ENCODE measurements at regions not wholly inside any gene's neighbourhood (a gene's known extent, or its start where the extent isn't known, plus 50 kb on each side); places are given as distances from the start of the nearest gene placed in this dataset.

DNA sequence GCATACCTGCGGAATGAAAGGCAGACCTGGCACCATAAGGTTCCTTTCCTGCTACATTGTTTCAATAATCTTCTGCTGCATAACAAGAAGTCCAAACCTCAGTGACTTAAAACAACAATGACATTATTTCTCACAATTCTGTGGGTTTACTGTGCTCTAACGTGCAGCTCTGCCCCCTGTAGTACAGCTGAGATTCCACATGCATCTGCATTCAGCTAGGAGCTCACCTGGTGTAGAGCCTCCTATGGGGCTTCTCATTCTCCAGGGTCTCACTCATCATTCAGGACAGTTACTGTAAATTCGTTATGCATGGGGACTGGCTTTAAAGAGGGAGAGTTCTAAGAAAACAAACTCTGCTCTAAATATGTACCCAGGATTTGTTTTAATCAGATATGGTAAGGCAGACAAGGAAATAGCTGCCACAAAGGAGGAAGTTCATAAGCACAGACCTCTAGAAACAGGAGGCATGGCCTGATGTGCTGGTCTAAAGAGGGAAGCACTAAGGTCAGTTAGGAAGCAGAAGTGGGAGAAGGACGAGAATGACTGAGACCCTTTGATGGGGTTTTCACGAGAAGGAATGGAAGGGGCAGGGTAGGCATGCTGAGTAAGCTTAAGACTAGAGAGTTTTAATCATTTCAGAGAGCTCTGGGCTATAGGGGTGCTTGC, 347.0 kb downstream of the NEK10 start:
- no peaks in the 10 kb centered on the region for H3K4me1 ChIP-seq
- no peaks in the 10 kb centered on the region for H3K27me3 ChIP-seq
- no peak overlapping the region for H3K27ac ChIP-seq (replicated peaks in 1 of 4)
- intact Hi-C loops (cut with DNase I), result no loop called here
- TF ChIP-seq EP300 (IDR thresholded peaks at IDR 0.05) (no peak), POLR2AphosphoS5 (IDR thresholded peaks at IDR 0.05) (no peak), POLR2A (IDR thresholded peaks at IDR 0.05; ENCODE audit: low read depth) (no peak)
- TF ChIP-seq, protein P1, sequence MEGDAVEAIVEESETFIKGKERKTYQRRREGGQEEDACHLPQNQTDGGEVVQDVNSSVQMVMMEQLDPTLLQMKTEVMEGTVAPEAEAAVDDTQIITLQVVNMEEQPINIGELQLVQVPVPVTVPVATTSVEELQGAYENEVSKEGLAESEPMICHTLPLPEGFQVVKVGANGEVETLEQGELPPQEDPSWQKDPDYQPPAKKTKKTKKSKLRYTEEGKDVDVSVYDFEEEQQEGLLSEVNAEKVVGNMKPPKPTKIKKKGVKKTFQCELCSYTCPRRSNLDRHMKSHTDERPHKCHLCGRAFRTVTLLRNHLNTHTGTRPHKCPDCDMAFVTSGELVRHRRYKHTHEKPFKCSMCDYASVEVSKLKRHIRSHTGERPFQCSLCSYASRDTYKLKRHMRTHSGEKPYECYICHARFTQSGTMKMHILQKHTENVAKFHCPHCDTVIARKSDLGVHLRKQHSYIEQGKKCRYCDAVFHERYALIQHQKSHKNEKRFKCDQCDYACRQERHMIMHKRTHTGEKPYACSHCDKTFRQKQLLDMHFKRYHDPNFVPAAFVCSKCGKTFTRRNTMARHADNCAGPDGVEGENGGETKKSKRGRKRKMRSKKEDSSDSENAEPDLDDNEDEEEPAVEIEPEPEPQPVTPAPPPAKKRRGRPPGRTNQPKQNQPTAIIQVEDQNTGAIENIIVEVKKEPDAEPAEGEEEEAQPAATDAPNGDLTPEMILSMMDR (IDR thresholded peaks at IDR 0.05), result no peak
- WGBS, result 74% methylated on average over 5 of the region's 5 CpGs
- H3K9me3 ChIP-seq, result no peaks in the 10 kb centered on the region
- no peak for DNase-seq (ENCODE audit: extremely low spot score)
- no peaks in the 10 kb centered on the region for H3K36me3 ChIP-seq
- H3K4me3 ChIP-seq, result no peak overlapping the region

DNA sequence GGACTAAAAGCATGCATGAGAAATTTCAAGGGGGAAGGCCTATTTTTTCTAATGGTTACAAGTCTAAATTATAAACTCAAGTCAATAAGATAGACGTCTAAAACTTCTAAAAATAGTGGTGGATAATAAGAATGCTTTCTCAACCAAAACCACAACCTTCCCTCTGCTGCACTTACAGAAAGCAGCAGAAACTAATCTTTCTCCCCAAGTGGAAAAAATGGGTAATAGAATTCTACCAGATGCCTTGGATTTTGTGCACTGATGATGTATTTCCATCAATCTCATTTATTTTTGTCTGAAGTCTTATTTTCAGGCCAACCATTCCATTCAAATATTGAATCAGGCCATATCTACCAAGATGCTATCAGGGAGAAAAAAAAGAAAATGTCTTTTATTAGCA, 344.7 kb downstream of the NEK10 start:
- Histone ChIP-seq H3K4me3 (no peak overlapping the region), H3K27ac (replicated peaks in 1 of 4) (no peak overlapping the region), H3K36me3 (no peaks in the 10 kb centered on the region), H3K4me1 (no peaks in the 10 kb centered on the region), H3K27me3 (no peaks in the 10 kb centered on the region), H3K9me3 (no peaks in the 10 kb centered on the region)
- intact Hi-C loops (cut with DNase I), result no loop called here
- no peak for DNase-seq (ENCODE audit: extremely low spot score)
- TF ChIP-seq, protein P1 (IDR thresholded peaks at IDR 0.05), result no peak
- no peak for TF ChIP-seq EP300 (IDR thresholded peaks at IDR 0.05)
- TF ChIP-seq POLR2A (IDR thresholded peaks at IDR 0.05; ENCODE audit: low read depth), result no peak
- TF ChIP-seq POLR2AphosphoS5 (IDR thresholded peaks at IDR 0.05), result no peak
- 20% methylated on average over 1 of the region's 1 CpG for WGBS

DNA sequence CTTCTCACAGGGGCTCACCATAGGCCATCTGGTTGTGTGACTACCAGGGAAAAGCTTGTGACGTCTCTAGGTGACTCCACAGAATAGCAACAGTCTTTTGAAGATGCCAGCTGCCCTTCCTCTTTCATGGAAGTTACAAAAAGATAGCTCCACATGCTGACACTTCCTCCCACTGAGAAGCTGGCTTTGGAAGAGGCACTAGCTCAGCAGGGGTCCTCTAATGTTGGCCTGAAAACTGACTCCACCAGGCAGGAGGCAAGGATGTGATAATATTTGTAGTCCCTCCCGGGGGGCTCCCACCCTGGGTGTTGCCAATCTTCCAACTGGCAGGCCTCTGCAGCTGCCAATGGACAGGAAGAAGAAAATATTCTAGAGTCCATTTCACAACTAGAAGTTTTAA, 343.5 kb downstream of the NEK10 start:
- no peaks in the 10 kb centered on the region for H3K9me3 ChIP-seq
- no peaks in the 10 kb centered on the region for H3K27me3 ChIP-seq
- no peaks in the 10 kb centered on the region for H3K4me1 ChIP-seq
- DNase-seq (ENCODE audit: extremely low spot score), result no peak
- no peak overlapping the region for H3K4me3 ChIP-seq
- no peak overlapping the region for H3K27ac ChIP-seq (replicated peaks in 1 of 4)
- intact Hi-C loops (cut with DNase I), result no loop called here
- WGBS, result 22% methylated on average over 2 of the region's 2 CpGs
- TF ChIP-seq, protein P1 (IDR thresholded peaks at IDR 0.05), result no peak
- no peak for TF ChIP-seq POLR2AphosphoS5 (IDR thresholded peaks at IDR 0.05)
- no peak for TF ChIP-seq EP300 (IDR thresholded peaks at IDR 0.05)
- no peak for TF ChIP-seq POLR2A (IDR thresholded peaks at IDR 0.05; ENCODE audit: low read depth)
- H3K36me3 ChIP-seq, result no peaks in the 10 kb centered on the region

GRCh38 chr3:27031476-27031875, 337.7 kb downstream of the NEK10 start:
- Histone ChIP-seq H3K36me3 (no peaks in the 10 kb centered on the region), H3K27me3 (no peaks in the 10 kb centered on the region), H3K27ac (replicated peaks in 1 of 4) (no peak overlapping the region), H3K4me1 (no peaks in the 10 kb centered on the region), H3K9me3 (no peaks in the 10 kb centered on the region), H3K4me3 (no peak overlapping the region)
- DNase-seq (ENCODE audit: extremely low spot score), result no peak
- intact Hi-C loops (cut with DNase I), result no loop called here
- 59% methylated on average over 4 of the region's 4 CpGs for WGBS
- no peak for TF ChIP-seq POLR2A (IDR thresholded peaks at IDR 0.05; ENCODE audit: low read depth)
- TF ChIP-seq EP300 (IDR thresholded peaks at IDR 0.05), result no peak
- TF ChIP-seq POLR2AphosphoS5 (IDR thresholded peaks at IDR 0.05), result no peak
- TF ChIP-seq, protein P1 (IDR thresholded peaks at IDR 0.05), result no peak

GRCh38 chr3:27034255-27034654, 334.9 kb downstream of the NEK10 start:
- Histone ChIP-seq H3K9me3 (no peaks in the 10 kb centered on the region), H3K36me3 (no peaks in the 10 kb centered on the region), H3K27ac (replicated peaks in 1 of 4) (no peak overlapping the region), H3K27me3 (no peaks in the 10 kb centered on the region), H3K4me1 (no peaks in the 10 kb centered on the region), H3K4me3 (no peak overlapping the region)
- no peak for DNase-seq (ENCODE audit: extremely low spot score)
- intact Hi-C loops (cut with DNase I), result no loop called here
- TF ChIP-seq, protein P1 (IDR thresholded peaks at IDR 0.05), result no peak
- no peak for TF ChIP-seq POLR2AphosphoS5 (IDR thresholded peaks at IDR 0.05)
- TF ChIP-seq POLR2A (IDR thresholded peaks at IDR 0.05; ENCODE audit: low read depth), result no peak
- no peak for TF ChIP-seq EP300 (IDR thresholded peaks at IDR 0.05)
